Skeletal muscle satellite cell (primary cell): ENCODE measurements at regions not wholly inside any gene's neighbourhood (a gene's known extent, or its start where the extent isn't known, plus 50 kb on each side); places are given as distances from the start of the nearest gene placed in this dataset.

Experiments used
- H3K27me3 ChIP-seq: 2 replicates; pipeline ENCODE4 v1.7.0; 2013; ENCODE audit warnings: low read length; ENCODE audit not compliant: control insufficient read depth, insufficient read depth
- H3K36me3 ChIP-seq: 2 replicates; pipeline ENCODE4 v1.7.0; 2013; ENCODE audit warnings: mild to moderate bottlenecking, control low read depth, low read length; ENCODE audit not compliant: insufficient read depth
- H3K4me1 ChIP-seq: 2 replicates; pipeline ENCODE4 v1.7.0; 2013; ENCODE audit warnings: low read length; ENCODE audit not compliant: control insufficient read depth, insufficient read depth
- H3K4me2 ChIP-seq: 2 replicates; pipeline ENCODE4 v1.7.0; 2013; ENCODE audit warnings: mild to moderate bottlenecking, low read length
- H3K4me3 ChIP-seq: 2 replicates; pipeline ENCODE4 v1.7.0; 2013; ENCODE audit warnings: low read length
- H3K9ac ChIP-seq: 2 replicates; pipeline ENCODE4 v1.7.0; 2013; ENCODE audit warnings: mild to moderate bottlenecking, low read depth, low read length, moderate library complexity
- H3K9me3 ChIP-seq: replicated peaks from 2 replicates; pipeline ENCODE4 v1.7.0; 2013; ENCODE audit warnings: mild to moderate bottlenecking, control low read depth, low read length

DNA sequence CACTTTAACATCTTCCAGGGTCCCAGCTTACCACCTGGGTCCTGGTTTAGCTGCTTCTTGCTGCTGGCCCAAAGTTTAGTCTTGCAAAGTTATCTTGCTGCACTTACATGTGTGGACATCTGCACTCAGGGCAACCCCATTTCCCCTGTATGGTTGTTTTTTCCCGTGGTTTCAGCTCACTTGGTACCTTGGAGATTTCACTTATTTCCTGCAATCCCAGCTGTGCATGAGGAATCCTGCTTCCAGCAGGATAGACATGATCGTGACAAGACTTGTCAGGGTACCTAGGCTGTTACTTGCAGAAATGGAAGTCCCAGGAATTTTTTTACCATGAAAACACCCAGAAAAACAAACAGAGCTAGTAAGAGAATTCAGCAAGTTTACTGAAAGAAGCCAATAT is 95.9 kb upstream of the LEP start:
- H3K9ac ChIP-seq: no peak overlapping the region
- no peaks in the 10 kb centered on the region for H3K4me1 ChIP-seq
- H3K4me2 ChIP-seq: no peak overlapping the region
- H3K9me3 ChIP-seq: no peaks in the 10 kb centered on the region
- H3K4me3 ChIP-seq: no peak overlapping the region
- H3K27me3 ChIP-seq: peaks cover 74% of the 10 kb centered on the region
- H3K36me3 ChIP-seq: no peaks in the 10 kb centered on the region

- Histone ChIP-seq H3K4me1 (no peaks in the 10 kb centered on the region), H3K36me3 (no peaks in the 10 kb centered on the region), H3K27me3 (peaks cover 78% of the 10 kb centered on the region), H3K9ac (no peak overlapping the region), H3K4me3 (no peak overlapping the region), H3K9me3 (no peaks in the 10 kb centered on the region), H3K4me2 (no peak overlapping the region)
Observed at GRCh38 chr7:128146052-128146451, 95.0 kb upstream of the LEP start.

- Histone ChIP-seq H3K4me2 (no peak overlapping the region), H3K9me3 (no peaks in the 10 kb centered on the region), H3K36me3 (no peaks in the 10 kb centered on the region), H3K4me1 (no peaks in the 10 kb centered on the region), H3K9ac (no peak overlapping the region), H3K4me3 (no peak overlapping the region), H3K27me3 (peaks cover 73% of the 10 kb centered on the region)
Observed at GRCh38 chr7:128148676-128149075, 92.4 kb upstream of the LEP start.

- no peaks in the 10 kb centered on the region for H3K36me3 ChIP-seq
- H3K4me2 ChIP-seq: no peak overlapping the region
- H3K4me1 ChIP-seq: no peaks in the 10 kb centered on the region
- no peak overlapping the region for H3K4me3 ChIP-seq
- no peaks in the 10 kb centered on the region for H3K9me3 ChIP-seq
- H3K27me3 ChIP-seq: peaks cover 78% of the 10 kb centered on the region
- H3K9ac ChIP-seq: no peak overlapping the region
Observed at GRCh38 chr7:128150223-128150865, 90.7 kb upstream of the LEP start.

DNA sequence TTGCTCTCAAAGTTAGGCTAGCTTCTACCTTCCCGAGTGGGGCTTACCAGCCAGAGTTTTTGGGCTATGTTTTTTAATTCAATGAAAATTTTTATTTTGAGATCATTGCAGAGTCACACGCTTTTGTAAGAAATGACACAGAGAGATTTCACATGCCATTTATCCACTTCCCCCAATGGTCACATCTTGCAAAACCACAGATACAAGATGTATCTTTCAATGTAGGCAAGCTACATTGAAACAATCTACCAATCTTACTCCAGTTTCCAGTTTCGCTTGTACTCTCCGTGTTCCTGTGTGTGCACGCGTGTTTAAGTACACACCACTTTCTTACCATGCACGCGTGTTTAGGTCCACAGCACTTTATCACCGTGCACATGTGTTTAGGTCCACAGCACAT is 89.4 kb upstream of the LEP start:
- H3K36me3 ChIP-seq: no peaks in the 10 kb centered on the region
- H3K27me3 ChIP-seq: peaks cover 74% of the 10 kb centered on the region

DNA sequence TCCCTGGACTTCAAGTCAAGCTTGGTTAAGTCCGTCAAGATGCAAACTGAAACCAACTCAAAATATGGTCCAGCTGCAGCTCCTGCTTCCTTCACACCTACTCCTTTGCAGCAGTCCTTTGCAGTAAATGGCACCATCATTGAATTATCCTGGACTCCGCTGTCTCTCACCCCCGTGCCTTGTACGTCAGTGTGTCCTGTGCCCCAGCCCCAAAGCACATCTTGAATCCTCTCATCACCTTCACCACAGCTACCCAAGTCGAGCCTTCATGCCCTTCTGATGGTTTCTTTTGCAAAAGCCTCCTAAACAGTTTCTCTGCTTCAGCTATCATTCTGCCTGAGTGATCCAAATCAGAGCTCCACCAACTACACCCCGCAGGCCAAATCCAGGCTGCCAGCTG is 88.4 kb upstream of the LEP start:
- Histone ChIP-seq H3K4me1 (no peaks in the 10 kb centered on the region), H3K27me3 (peaks cover 76% of the 10 kb centered on the region)

More for the DNA sequence above, 89.4 kb upstream of the LEP start:
- no peak overlapping the region for H3K4me2 ChIP-seq
- H3K4me1 ChIP-seq: no peaks in the 10 kb centered on the region
- H3K4me3 ChIP-seq: no peak overlapping the region
- no peak overlapping the region for H3K9ac ChIP-seq
- no peaks in the 10 kb centered on the region for H3K9me3 ChIP-seq

GRCh38 chr7:128153436-128153835 is 87.6 kb upstream of the LEP start:
- H3K27me3 ChIP-seq: peaks cover 76% of the 10 kb centered on the region
- H3K36me3 ChIP-seq: no peaks in the 10 kb centered on the region
- H3K4me1 ChIP-seq: no peaks in the 10 kb centered on the region
- no peak overlapping the region for H3K4me2 ChIP-seq
- no peak overlapping the region for H3K9ac ChIP-seq
- no peak overlapping the region for H3K4me3 ChIP-seq
- no peaks in the 10 kb centered on the region for H3K9me3 ChIP-seq

More for the DNA sequence above, 88.4 kb upstream of the LEP start:
- H3K9me3 ChIP-seq: no peaks in the 10 kb centered on the region
- H3K36me3 ChIP-seq: no peaks in the 10 kb centered on the region
- no peak overlapping the region for H3K4me2 ChIP-seq
- H3K4me3 ChIP-seq: no peak overlapping the region
- no peak overlapping the region for H3K9ac ChIP-seq

DNA sequence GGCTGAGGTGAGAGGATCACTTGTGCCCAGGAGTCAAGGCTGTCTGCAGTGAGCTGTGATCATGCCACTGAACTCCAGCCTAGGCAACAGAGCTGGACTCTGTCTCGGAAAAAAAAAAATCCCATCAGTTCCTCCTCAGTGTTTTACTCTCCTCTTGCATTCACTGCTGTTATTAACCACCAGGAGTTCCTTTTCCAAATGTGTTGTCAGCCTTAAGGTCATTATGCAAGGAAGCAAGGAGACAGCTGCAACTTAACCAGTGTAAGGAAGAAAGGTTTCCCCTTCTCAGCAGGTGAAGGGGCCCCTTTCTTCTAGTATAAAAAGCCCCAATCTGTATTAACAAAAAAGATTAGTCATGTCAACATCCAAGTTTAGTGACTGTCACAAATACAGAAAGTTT is 86.6 kb upstream of the LEP start:
- H3K4me2 ChIP-seq: no peak overlapping the region
- H3K9me3 ChIP-seq: no peaks in the 10 kb centered on the region
- peaks cover 73% of the 10 kb centered on the region for H3K27me3 ChIP-seq
- H3K4me3 ChIP-seq: no peak overlapping the region
- H3K4me1 ChIP-seq: no peaks in the 10 kb centered on the region
- H3K36me3 ChIP-seq: no peaks in the 10 kb centered on the region
- no peak overlapping the region for H3K9ac ChIP-seq

DNA sequence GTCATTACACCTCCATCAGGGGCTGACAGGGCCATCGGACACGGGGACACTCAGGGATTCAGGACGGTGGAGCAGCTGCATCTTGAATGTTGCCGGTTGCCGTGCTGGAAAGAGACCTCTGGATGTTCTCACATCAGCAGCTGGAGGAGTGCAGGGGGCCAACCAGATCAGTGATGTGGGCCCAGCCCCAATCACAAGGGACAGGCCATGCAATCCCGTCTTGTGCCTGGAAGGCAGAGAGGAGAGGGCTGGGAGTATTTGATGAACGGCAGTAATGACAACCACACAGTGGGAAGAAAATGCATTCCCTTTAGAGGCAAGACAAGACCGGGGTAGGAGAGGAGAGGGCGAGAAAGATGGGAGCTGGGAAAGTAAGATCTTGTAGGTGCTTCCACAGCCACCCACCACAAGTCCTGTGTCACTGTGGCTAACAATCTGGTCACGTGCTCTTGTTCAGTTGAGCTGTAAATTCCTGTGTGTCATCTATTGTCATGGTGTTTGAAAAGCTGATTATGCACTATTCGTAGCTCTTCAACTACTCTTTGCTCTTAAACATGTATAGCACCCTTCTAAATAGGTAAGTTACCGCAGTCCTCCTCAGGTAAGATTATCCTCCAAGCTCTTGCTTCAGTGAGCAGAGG is 85.9 kb upstream of the LEP start:
- H3K36me3 ChIP-seq: no peaks in the 10 kb centered on the region
- no peaks in the 10 kb centered on the region for H3K9me3 ChIP-seq
- no peak overlapping the region for H3K4me3 ChIP-seq
- H3K4me2 ChIP-seq: no peak overlapping the region
- H3K27me3 ChIP-seq: peaks cover 76% of the 10 kb centered on the region
- H3K9ac ChIP-seq: no peak overlapping the region
- H3K4me1 ChIP-seq: no peaks in the 10 kb centered on the region

GRCh38 chr7:128157906-128158305 is 83.2 kb upstream of the LEP start:
- H3K4me2 ChIP-seq: no peak overlapping the region
- H3K9me3 ChIP-seq: no peaks in the 10 kb centered on the region
- no peak overlapping the region for H3K4me3 ChIP-seq
- H3K4me1 ChIP-seq: no peaks in the 10 kb centered on the region
- H3K9ac ChIP-seq: no peak overlapping the region
- H3K27me3 ChIP-seq: peaks cover 78% of the 10 kb centered on the region
- H3K36me3 ChIP-seq: no peaks in the 10 kb centered on the region

- no peak overlapping the region for H3K9ac ChIP-seq
- no peaks in the 10 kb centered on the region for H3K4me1 ChIP-seq
- no peak overlapping the region for H3K4me3 ChIP-seq
- no peak overlapping the region for H3K4me2 ChIP-seq
- no peaks in the 10 kb centered on the region for H3K36me3 ChIP-seq
- peaks cover 80% of the 10 kb centered on the region for H3K27me3 ChIP-seq
- H3K9me3 ChIP-seq: no peaks in the 10 kb centered on the region
Observed at GRCh38 chr7:128158370-128158769, 82.7 kb upstream of the LEP start.

DNA sequence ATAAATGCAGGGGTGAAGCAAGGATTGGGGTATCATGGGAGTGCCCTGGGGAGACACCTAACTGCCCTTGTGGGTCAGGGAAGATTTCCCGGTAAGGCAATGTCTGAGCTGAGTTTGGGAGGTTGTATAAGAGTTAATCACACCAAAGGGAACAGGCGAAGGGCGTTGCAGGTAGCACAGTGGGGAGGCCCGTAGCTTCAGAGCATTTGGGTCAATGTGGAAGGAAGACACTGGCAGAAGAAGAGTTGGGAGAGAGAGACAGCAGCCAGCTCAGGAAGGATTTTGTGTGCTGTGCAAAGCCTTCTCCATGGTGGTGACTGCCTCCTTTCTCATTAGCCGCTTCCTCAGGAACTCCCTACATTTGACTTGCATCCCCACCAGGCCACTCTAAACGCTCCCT is 80.8 kb upstream of the LEP start:
- Histone ChIP-seq H3K9ac (no peak overlapping the region), H3K36me3 (no peaks in the 10 kb centered on the region), H3K27me3 (peaks cover 66% of the 10 kb centered on the region), H3K4me1 (peaks cover 19% of the 10 kb centered on the region), H3K9me3 (no peaks in the 10 kb centered on the region), H3K4me2 (no peak overlapping the region), H3K4me3 (no peak overlapping the region)
